Prostate gland (tissue), 2 donors: ENCODE measurements at regions not wholly inside any gene's neighbourhood (a gene's known extent, or its start where the extent isn't known, plus 50 kb on each side); places are given as distances from the start of the nearest gene placed in this dataset.

Experiments used
- DNase-seq: peaks from one replicate; pipeline ENCODE4 v3.0.0-alpha.2; 2019; ENCODE audit warnings: low spot score
- H3K27ac ChIP-seq, 2 donors: fragments of 200-600 bp; sonication (generic); 2 replicates each; pipeline ENCODE4 v1.5.1; 2017 to 2019
- H3K27me3 ChIP-seq: fragments of 200-600 bp; sonication (generic); replicated peaks from 2 replicates; pipeline ENCODE4 v1.5.1; 2019; ENCODE audit not compliant: insufficient read depth
- H3K36me3 ChIP-seq, 2 donors: fragments of 200-600 bp; sonication (generic); 1 replicate in 1 of 2; 2 replicates in 1 of 2; pipeline versions ENCODE4 v1.5.1 to v1.8.1; 2017 to 2019
- H3K4me1 ChIP-seq: fragments of 200-600 bp; sonication (generic); replicated peaks from 2 replicates; pipeline ENCODE4 v1.5.1; 2019
- H3K4me3 ChIP-seq, 2 donors: fragments of 200-600 bp; sonication (generic); 2 replicates each; pipeline ENCODE4 v1.5.1; 2017 to 2019
- H3K9me3 ChIP-seq: fragments of 200-600 bp; sonication (generic); 2 replicates; pipeline ENCODE4 v1.5.1; 2017
- POLR2A ChIP-seq: fragments of 450-650 bp; IDR thresholded peaks from one replicate; pipeline ENCODE4 v1.6.1; 2016; ENCODE audit warnings: antibody characterized with exemption, mild to moderate bottlenecking
- POLR2AphosphoS5 ChIP-seq: sonication (generic); formaldehyde crosslinking; IDR thresholded peaks from one replicate; pipeline ENCODE4 v1.6.1; 2017; ENCODE audit warnings: antibody characterized with exemption
- WGBS: methylation state at CpG from one replicate; pipeline ENCODE4 v1.1.5; 2018; 5-methylcytosine and 5-hydroxymethylcytosine counted together
- intact Hi-C: fragments of 100-400 bp; cut with DNase I; formaldehyde crosslinking; loops from one replicate; pipeline ENCODE4 v1.14.2; 2022
- TF ChIP-seq, protein P1 (sequence below), 4 experiments: fragments of 200-600 bp in 2 of 4; fragments of 450-650 bp in 2 of 4; sonication (generic) in 2 of 4; IDR thresholded peaks; 1 replicate in 3 of 4; 2 replicates in 1 of 4; pipeline ENCODE4 v1.5.1; 2016 to 2019; ENCODE audit warnings: antibody characterized with exemption in 4 of 4, mild to moderate bottlenecking in 2 of 4, moderate library complexity in 2 of 4

DNA sequence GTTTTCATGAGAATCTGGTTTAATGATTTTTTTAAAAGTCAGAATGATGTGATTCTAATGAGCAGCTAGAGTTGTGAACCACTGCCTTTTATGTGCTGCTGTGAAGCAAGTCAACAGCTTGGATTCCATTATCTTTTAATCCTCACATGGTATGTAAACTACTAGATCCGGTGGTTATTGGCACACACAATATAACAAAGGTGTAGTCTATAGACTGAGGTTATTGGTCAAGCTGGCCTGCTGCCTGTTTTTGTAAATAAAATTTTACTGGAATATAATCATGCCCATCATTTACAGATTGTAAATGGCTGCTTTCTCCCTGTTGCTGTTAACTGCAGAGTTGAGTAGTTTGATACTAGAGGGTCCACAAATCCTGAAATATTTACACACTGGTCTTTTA is 103.1 kb downstream of the OTOL1 start:
- H3K27me3 ChIP-seq, result no peaks in the 10 kb centered on the region
- no peaks in the 10 kb centered on the region for H3K4me1 ChIP-seq
- no peak overlapping the region for H3K4me3 ChIP-seq
- H3K9me3 ChIP-seq, result no peaks in the 10 kb centered on the region
- no peak for DNase-seq
- no peak overlapping the region for H3K27ac ChIP-seq
- intact Hi-C loops, result no loop called here
- TF ChIP-seq POLR2AphosphoS5 (no peak), POLR2A (no peak)
- TF ChIP-seq, protein P1, sequence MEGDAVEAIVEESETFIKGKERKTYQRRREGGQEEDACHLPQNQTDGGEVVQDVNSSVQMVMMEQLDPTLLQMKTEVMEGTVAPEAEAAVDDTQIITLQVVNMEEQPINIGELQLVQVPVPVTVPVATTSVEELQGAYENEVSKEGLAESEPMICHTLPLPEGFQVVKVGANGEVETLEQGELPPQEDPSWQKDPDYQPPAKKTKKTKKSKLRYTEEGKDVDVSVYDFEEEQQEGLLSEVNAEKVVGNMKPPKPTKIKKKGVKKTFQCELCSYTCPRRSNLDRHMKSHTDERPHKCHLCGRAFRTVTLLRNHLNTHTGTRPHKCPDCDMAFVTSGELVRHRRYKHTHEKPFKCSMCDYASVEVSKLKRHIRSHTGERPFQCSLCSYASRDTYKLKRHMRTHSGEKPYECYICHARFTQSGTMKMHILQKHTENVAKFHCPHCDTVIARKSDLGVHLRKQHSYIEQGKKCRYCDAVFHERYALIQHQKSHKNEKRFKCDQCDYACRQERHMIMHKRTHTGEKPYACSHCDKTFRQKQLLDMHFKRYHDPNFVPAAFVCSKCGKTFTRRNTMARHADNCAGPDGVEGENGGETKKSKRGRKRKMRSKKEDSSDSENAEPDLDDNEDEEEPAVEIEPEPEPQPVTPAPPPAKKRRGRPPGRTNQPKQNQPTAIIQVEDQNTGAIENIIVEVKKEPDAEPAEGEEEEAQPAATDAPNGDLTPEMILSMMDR (IDR thresholded peaks at IDR 0.05), result no peak
- H3K36me3 ChIP-seq, result no peaks in the 10 kb centered on the region
- 25% methylated on average over 1 of the region's 1 CpG for WGBS

DNA sequence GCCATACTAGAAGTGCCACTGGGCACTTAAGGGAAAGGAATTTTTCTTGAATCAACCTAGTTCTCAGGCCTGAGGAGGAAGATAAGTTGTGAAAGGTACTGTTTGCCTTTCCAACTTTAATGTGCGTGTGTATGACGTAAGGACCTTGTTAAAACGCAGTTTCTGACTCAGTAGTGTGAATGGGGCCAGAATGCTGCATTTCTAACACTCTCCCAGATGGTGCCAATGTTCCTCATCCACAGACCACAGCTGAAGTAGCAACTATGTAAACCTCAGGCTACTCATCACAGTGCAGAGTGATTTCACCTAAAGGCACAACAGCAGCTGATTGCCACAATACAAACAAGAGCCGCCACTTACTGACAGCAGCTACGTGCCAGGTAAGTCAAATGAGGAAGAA is 103.6 kb downstream of the OTOL1 start:
- DNase-seq, result no peak
- H3K27me3 ChIP-seq, result no peaks in the 10 kb centered on the region
- H3K27ac ChIP-seq, result no peak overlapping the region
- no peak for TF ChIP-seq POLR2AphosphoS5
- TF ChIP-seq, protein P1 (IDR thresholded peaks at IDR 0.05), result no peak
- no peak for TF ChIP-seq POLR2A
- H3K4me3 ChIP-seq, result no peak overlapping the region
- no peaks in the 10 kb centered on the region for H3K4me1 ChIP-seq
- intact Hi-C loops, result no loop called here
- 36% methylated on average over 5 of the region's 5 CpGs for WGBS
- H3K36me3 ChIP-seq, result no peaks in the 10 kb centered on the region
- no peaks in the 10 kb centered on the region for H3K9me3 ChIP-seq

DNA sequence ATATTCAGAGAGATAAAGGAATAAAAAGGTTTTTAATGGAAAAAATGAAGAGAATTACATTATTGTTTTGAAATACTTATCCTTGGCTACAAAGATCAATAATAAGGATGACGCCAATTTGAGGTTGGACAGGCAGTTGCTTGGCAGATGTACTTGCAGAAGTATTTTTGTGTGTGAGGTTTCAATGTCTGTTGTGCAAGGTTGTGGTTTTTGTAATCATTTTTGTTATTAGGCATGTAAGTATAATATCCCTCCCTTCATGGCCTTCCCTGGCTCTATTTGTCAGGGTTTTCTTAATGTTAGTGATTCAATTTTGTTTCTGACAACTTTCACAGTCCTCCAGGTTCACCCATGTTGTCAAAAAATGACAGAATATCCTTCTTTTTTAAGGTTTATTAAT is 105.9 kb downstream of the OTOL1 start:
- Histone ChIP-seq H3K4me1 (no peaks in the 10 kb centered on the region), H3K9me3 (no peaks in the 10 kb centered on the region), H3K27ac (no peak overlapping the region), H3K4me3 (no peak overlapping the region), H3K27me3 (no peaks in the 10 kb centered on the region), H3K36me3 (no peaks in the 10 kb centered on the region)
- 81% methylated on average over 1 of the region's 1 CpG for WGBS
- intact Hi-C loops, result no loop called here
- no peak for DNase-seq
- TF ChIP-seq, protein P1 (IDR thresholded peaks at IDR 0.05), result no peak
- TF ChIP-seq POLR2AphosphoS5 (no peak), POLR2A (no peak)

DNA sequence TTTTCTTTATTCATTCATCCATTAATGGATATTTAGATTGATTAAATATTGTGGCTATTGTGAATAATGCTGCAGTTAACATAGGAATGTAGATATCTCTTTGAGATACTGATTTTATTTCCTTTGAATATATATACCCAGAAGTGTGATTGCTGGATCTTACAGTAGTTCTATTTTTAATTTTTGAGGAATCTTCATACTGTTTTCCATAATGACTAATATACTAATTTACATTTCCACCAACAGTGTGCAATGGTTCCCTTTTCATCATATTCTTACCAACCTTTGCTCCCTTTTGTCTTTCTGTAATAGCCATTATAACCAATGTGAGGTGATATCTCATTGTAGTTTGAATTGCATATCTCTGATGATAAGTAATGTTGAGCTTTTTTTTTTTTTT is 106.3 kb downstream of the OTOL1 start:
- H3K4me1 ChIP-seq, result no peaks in the 10 kb centered on the region
- no peaks in the 10 kb centered on the region for H3K27me3 ChIP-seq
- no peaks in the 10 kb centered on the region for H3K9me3 ChIP-seq
- no peak for DNase-seq
- no peak for TF ChIP-seq POLR2AphosphoS5
- TF ChIP-seq POLR2A, result no peak
- TF ChIP-seq, protein P1 (IDR thresholded peaks at IDR 0.05), result no peak
- no peaks in the 10 kb centered on the region for H3K36me3 ChIP-seq
- intact Hi-C loops, result no loop called here
- no peak overlapping the region for H3K27ac ChIP-seq
- H3K4me3 ChIP-seq, result no peak overlapping the region

DNA sequence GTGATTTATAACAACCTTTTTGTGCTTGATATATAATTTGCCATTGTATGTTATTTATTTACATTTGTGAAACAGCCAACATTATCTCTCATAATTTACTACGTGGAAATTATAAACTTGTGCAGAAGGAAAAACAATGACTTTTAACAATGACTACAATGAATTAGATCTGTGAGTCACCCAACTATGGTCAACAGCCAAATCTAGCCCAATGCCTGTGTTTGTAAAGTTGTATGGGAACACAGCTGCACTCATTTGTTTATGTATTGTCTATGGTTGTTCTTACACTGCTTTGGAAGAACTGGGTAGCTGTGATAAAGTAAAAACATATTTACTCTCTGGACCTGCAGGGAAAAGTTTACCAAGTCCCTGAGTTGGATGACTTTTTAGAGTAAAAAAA is 110.4 kb downstream of the OTOL1 start:
- TF ChIP-seq, protein P1 (IDR thresholded peaks at IDR 0.05), result no peak
- TF ChIP-seq POLR2AphosphoS5 (no peak), POLR2A (no peak)
- H3K36me3 ChIP-seq, result no peaks in the 10 kb centered on the region
- WGBS, result 19% methylated on average over 1 of the region's 1 CpG
- no peak for DNase-seq
- intact Hi-C loops, result no loop called here
- no peaks in the 10 kb centered on the region for H3K9me3 ChIP-seq
- no peaks in the 10 kb centered on the region for H3K27me3 ChIP-seq
- no peak overlapping the region for H3K27ac ChIP-seq
- no peaks in the 10 kb centered on the region for H3K4me1 ChIP-seq
- no peak overlapping the region for H3K4me3 ChIP-seq
